Fibroblast of mammary gland (primary cell): ENCODE measurements at regions not wholly inside any gene's neighbourhood (a gene's known extent, or its start where the extent isn't known, plus 50 kb on each side); places are given as distances from the start of the nearest gene placed in this dataset.

ENCODE experiments used
- DNase-seq: peaks from one replicate; pipeline ENCODE4 v3.0.0-alpha.2; 2010; ENCODE audit warnings: low read depth
- H3K4me3 ChIP-seq: 2 replicates; pipeline ENCODE4 v1.5.1; 2011; ENCODE audit warnings: low read depth, mild to moderate bottlenecking, low read length, moderate library complexity; ENCODE audit not compliant: control insufficient read depth
- TF ChIP-seq, protein P1 (sequence below): conservative IDR thresholded peaks from 2 replicates; pipeline ENCODE4 v1.5.1; 2011; ENCODE audit warnings: low read depth, low read length, inconsistent platforms; ENCODE audit not compliant: control insufficient read depth, insufficient read depth

DNA sequence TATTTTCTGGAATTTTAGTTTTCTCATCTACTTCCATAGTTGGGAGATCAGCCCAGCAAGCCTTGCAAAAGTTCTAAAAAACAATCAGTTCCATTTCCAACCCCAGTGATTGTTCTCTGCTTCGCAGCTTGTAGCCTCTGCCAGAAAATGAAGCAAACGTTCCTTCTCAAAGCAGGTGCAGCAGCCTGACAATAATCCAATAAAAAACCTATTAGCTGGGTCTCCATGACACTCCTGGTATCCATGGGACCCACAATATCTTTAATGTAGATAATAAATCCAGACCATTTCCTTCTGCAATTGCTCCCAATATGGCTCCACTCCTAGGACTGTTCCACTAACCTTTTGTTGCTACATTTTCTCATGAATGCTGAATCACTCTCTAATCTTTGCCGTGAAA lies 140.8 kb upstream of the SETBP1 start:
- H3K4me3 ChIP-seq: no peak overlapping the region
- TF ChIP-seq, protein P1, sequence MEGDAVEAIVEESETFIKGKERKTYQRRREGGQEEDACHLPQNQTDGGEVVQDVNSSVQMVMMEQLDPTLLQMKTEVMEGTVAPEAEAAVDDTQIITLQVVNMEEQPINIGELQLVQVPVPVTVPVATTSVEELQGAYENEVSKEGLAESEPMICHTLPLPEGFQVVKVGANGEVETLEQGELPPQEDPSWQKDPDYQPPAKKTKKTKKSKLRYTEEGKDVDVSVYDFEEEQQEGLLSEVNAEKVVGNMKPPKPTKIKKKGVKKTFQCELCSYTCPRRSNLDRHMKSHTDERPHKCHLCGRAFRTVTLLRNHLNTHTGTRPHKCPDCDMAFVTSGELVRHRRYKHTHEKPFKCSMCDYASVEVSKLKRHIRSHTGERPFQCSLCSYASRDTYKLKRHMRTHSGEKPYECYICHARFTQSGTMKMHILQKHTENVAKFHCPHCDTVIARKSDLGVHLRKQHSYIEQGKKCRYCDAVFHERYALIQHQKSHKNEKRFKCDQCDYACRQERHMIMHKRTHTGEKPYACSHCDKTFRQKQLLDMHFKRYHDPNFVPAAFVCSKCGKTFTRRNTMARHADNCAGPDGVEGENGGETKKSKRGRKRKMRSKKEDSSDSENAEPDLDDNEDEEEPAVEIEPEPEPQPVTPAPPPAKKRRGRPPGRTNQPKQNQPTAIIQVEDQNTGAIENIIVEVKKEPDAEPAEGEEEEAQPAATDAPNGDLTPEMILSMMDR: no peak
- peak; percentile 8 for DNase-seq

DNA sequence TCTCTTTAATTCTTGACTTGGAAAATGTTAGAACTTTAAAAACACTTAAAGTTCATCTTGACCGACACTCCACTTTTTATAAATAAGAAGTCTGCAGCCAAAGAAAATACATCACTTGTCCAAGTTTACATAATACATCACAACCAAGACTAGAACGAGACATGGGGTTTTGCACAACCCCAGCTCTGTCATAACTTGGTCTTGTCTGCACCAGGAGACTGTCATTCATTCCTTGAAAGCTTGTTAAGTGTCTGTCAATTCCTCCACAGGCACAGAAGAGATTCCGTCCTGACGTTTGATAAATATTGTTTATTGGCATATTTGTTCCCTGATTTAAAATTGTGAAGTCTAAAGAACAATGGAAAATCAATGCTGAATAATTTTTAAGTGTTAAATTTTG lies 139.5 kb upstream of the SETBP1 start:
- no peak overlapping the region for H3K4me3 ChIP-seq
- DNase-seq: peak; percentile 23
- TF ChIP-seq, protein P1: no peak

DNA sequence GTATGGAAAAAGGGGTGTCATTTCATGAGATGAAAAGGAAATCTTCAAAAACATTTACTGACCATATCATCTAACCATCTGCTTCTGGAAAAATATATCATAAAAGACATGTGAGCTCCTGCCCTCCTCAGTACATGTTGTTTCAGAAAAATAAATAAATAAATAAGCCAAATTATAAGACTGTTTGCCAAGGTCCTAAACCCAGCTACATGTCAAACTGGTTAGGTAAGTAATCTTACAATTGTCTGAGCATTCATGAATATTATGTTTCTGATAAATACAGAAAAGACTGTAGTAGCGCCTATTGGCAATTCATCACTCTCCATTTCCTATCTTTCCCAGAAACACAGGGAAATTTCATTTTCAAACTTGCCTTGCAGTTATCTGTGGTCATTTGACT lies 138.9 kb upstream of the SETBP1 start:
- DNase-seq: no peak
- TF ChIP-seq, protein P1: no peak
- H3K4me3 ChIP-seq: no peak overlapping the region

DNA sequence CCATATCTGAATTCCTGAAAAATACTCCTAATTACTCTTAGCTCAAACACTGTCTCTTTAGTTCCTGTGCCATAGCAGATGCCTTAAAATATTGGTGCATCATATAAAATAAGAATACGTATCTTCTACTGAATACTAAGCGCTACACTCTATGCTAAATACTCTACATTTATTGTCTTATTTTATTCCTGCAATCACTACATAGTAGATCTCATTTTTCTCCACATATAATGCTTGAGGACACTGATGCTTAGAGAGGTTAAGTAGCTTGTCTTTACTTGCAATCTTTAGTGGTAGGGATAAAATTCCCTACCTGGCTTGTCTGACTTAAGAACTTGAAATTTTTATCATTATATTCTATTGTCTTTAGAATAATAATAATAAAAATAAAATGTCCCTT lies 137.3 kb upstream of the SETBP1 start:
- TF ChIP-seq, protein P1: no peak

DNA sequence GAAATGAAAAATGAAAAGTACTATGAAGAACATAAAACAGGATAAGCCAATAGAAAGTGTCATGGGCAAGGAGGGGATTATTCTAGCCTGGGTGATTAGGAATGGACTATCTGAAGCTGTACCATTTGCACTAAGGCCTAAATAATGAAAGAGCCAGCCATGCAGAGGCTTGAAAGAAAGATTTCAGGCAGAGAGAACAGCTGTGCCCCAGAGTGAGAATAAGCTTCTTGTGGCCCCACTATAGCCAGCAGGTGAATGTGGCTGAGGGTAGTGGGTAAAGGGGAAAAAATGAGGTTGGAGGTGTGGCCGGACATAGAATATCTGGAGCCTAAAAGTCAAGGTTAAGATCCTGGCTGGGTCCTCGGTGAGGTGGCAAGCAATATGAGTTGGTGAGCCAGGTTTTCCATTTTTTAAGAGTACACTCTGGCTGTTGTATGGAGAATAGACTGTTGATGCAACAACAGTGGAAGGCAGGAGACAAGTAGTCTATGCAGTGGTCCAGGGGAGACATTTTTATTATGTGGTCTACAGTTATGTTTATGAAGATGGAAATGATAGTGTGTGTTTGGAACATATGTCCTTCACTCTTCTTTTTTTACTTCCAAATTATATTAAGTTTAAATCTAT lies 135.2 kb upstream of the SETBP1 start:
- no peak for DNase-seq
- no peak overlapping the region for H3K4me3 ChIP-seq
- TF ChIP-seq, protein P1: no peak

More for the DNA sequence above, 137.3 kb upstream of the SETBP1 start:
- H3K4me3 ChIP-seq: no peak overlapping the region
- no peak for DNase-seq

DNA sequence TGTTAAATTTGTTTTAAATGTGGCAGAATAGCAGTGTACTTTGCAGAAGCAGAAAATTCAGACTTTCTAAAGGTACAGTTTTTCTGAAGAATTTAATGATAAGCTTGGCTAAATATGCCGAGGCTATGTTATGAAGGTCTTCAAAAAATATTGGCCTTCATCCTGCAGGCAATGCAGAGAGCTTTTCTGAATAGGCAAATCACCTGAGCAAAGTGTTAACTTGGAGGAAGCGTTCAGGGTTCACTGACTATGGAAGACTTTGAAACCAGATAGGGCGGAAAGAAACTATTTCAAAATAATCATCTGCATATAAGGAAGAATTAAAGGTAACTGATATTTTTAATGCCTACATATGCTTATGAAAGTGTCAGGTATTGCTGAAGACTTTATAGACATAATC lies 133.7 kb upstream of the SETBP1 start:
- no peak for DNase-seq
- TF ChIP-seq, protein P1: no peak
- H3K4me3 ChIP-seq: no peak overlapping the region
